CD4-positive, alpha-beta T cell (primary cell): ENCODE measurements at regions not wholly inside any gene's neighbourhood (a gene's known extent, or its start where the extent isn't known, plus 50 kb on each side); places are given as distances from the start of the nearest gene placed in this dataset.
"Not testable (repeated sequence)": the region's sequence is repeated elsewhere in the genome, so short reads cannot be mapped to it uniquely, and the experiment has no call there.

Source experiments
- ATAC-seq: fragments of 200-7000 bp; cut with Tn5 transposase; one replicate; pipeline ENCODE4 v1.10.0; 2022; ENCODE audit warnings: mild to moderate bottlenecking; ENCODE audit not compliant: poor library complexity
- CTCF ChIA-PET: fragments of 350-600 bp; sonication (Branson Sonifier 250); formaldehyde crosslinking; loops from one replicate; lab custom pipeline; 2021; ENCODE audit warnings: antibody characterized with exemption, inconsistent platforms; lab: Charles Lee
- POLR2A ChIA-PET: fragments of 350-600 bp; sonication (Branson Sonifier 250); formaldehyde crosslinking; loops from one replicate; lab custom pipeline; 2021; ENCODE audit warnings: antibody characterized with exemption, inconsistent platforms; lab: Charles Lee
- DNase-seq, 14 experiments: peaks; one replicate each; pipeline ENCODE4 v3.0.0-alpha.2; 2013 to 2020; ENCODE audit warnings: mixed read lengths in 2 of 14
- H3K27ac ChIP-seq, 2 donors: one replicate each; pipeline versions ENCODE4 v1.5.1 to v1.7.0; 2013; ENCODE audit warnings: low read length in 2 of 2, low read depth in 1 of 2, mild to moderate bottlenecking in 1 of 2
- H3K27me3 ChIP-seq, 2 experiments: 1 replicate in 1 of 2; 2 replicates in 1 of 2; pipeline versions ENCODE4 v1.6.1 to v1.7.0; 2013; ENCODE audit warnings: low read length in 2 of 2, control low read depth in 1 of 2, mild to moderate bottlenecking in 1 of 2, moderate library complexity in 1 of 2; ENCODE audit not compliant: insufficient read depth in 2 of 2, control insufficient read depth in 1 of 2
- H3K36me3 ChIP-seq: one replicate; pipeline ENCODE4 v1.6.1; 2013; ENCODE audit warnings: low read length, control low read depth; ENCODE audit not compliant: insufficient read depth
- H3K4me1 ChIP-seq: one replicate; pipeline ENCODE4 v1.6.1; 2013; ENCODE audit warnings: low read length, control low read depth; ENCODE audit not compliant: insufficient read depth
- H3K4me3 ChIP-seq: one replicate; pipeline ENCODE4 v1.5.1; 2013; ENCODE audit warnings: mild to moderate bottlenecking, low read length, moderate library complexity
- H3K9me3 ChIP-seq, 2 experiments: 1 replicate in 1 of 2; 2 replicates in 1 of 2; pipeline versions ENCODE4 v1.6.1 to v1.7.0; 2013; ENCODE audit warnings: low read length in 2 of 2, mild to moderate bottlenecking in 2 of 2, control low read depth in 1 of 2, moderate library complexity in 1 of 2; ENCODE audit not compliant: control insufficient read depth in 1 of 2, insufficient read depth in 1 of 2
- H3K27ac Mint-ChIP-seq: one replicate; pipeline ENCODE4 v1.8.0; 2020; ENCODE audit warnings: mixed read lengths
- H3K27me3 Mint-ChIP-seq: one replicate; pipeline ENCODE4 v1.8.0; 2021; ENCODE audit warnings: mixed read lengths
- H3K36me3 Mint-ChIP-seq: one replicate; pipeline ENCODE4 v1.8.0; 2021; ENCODE audit warnings: low read depth, mixed read lengths
- H3K4me1 Mint-ChIP-seq: one replicate; pipeline ENCODE4 v1.8.0; 2021; ENCODE audit warnings: low read depth, mixed read lengths
- H3K4me3 Mint-ChIP-seq: one replicate; pipeline ENCODE4 v1.8.0; 2020; ENCODE audit warnings: mild to moderate bottlenecking, mixed read lengths
- H3K9me3 Mint-ChIP-seq: one replicate; pipeline ENCODE4 v1.8.0; 2020; ENCODE audit warnings: mixed read lengths
- intact Hi-C, 2 experiments: fragments of 100-400 bp; cut with DNase I in 1 of 2; cut with micrococcal nuclease in 1 of 2; formaldehyde crosslinking; loops; one replicate each; pipeline versions ENCODE4 v1.15.1 to v1.9.0; 2023 to 2025; cut with DNase I, micrococcal nuclease
- TF ChIP-seq, protein P1 (sequence below): fragments of 200-600 bp; IDR thresholded peaks from one replicate; pipeline ENCODE4 v1.8.0; 2022; ENCODE audit warnings: antibody characterized with exemption, mild to moderate bottlenecking

- no peak for ATAC-seq
- Histone ChIP-seq H3K27ac (no peak overlapping the region), H3K4me1 (peaks cover 7% of the 10 kb centered on the region), H3K9me3 (no peaks in the 10 kb centered on the region), H3K4me3 (no peak overlapping the region), H3K36me3 (no peaks in the 10 kb centered on the region), H3K27me3 (peaks cover 4 to 15% of the 10 kb centered on the region in 2 experiments)
- Mint-ChIP-seq H3K27ac (peak overlapping the region; percentile 24), H3K9me3 (peaks cover 3% of the 10 kb centered on the region), H3K4me1 (peaks cover 16% of the 10 kb centered on the region), H3K36me3 (peaks cover 8% of the 10 kb centered on the region), H3K4me3 (peak overlapping the region; percentile 54), H3K27me3 (peaks cover 29% of the 10 kb centered on the region)
- CTCF ChIA-PET = no interaction called here
- POLR2A ChIA-PET = no interaction called here
- TF ChIP-seq, protein P1, sequence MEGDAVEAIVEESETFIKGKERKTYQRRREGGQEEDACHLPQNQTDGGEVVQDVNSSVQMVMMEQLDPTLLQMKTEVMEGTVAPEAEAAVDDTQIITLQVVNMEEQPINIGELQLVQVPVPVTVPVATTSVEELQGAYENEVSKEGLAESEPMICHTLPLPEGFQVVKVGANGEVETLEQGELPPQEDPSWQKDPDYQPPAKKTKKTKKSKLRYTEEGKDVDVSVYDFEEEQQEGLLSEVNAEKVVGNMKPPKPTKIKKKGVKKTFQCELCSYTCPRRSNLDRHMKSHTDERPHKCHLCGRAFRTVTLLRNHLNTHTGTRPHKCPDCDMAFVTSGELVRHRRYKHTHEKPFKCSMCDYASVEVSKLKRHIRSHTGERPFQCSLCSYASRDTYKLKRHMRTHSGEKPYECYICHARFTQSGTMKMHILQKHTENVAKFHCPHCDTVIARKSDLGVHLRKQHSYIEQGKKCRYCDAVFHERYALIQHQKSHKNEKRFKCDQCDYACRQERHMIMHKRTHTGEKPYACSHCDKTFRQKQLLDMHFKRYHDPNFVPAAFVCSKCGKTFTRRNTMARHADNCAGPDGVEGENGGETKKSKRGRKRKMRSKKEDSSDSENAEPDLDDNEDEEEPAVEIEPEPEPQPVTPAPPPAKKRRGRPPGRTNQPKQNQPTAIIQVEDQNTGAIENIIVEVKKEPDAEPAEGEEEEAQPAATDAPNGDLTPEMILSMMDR = no peak
- peak in 1 of 14 experiments; percentile 8 for DNase-seq
- intact Hi-C loops = loop anchor here in 1 of 2 experiments (5.0 to 10.0 kb wide), 2 partner anchors 245 to 317 kb away; partner anchors contain the start of gene SEC24D
These were observed 95.6 kb upstream of the METTL14 start for GRCh38 chr4:118589471-118590055.

DNA sequence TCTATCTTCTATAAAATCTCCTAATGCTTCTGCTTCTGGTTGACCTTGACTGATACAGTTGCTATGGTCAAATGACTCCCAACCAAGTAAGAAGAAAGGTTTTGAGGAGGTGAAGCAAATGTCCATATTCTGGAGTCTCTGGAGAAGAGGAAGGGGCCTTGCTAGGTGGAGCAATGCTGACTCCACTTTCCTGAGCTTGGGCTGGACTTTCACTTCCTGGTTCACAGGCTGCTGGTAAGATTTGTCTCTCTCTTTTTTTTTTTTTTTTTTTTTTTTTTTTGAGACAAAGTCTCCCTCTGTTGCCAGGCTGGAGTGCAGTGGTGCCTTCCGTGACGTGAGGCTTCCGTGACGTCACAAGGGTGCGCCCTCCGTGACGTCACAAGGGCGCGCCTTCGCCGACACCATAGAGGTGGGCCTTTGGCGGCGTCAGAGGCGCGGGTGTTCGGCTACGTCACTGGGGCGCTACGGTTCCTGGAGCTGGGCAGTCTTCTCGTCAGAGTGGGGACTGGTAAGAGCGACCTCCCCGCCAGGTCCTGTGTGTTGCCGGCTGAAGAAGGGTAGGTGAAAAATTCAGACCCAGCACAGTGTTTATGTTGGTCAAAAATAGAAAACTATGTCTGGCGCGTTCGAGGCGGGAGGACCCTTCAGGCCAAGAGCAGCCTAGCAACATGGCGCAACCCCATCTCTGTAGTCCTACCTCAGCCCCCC lies 93.7 kb upstream of the METTL14 start:
- H3K27me3 Mint-ChIP-seq = peaks cover 20% of the 10 kb centered on the region

DNA sequence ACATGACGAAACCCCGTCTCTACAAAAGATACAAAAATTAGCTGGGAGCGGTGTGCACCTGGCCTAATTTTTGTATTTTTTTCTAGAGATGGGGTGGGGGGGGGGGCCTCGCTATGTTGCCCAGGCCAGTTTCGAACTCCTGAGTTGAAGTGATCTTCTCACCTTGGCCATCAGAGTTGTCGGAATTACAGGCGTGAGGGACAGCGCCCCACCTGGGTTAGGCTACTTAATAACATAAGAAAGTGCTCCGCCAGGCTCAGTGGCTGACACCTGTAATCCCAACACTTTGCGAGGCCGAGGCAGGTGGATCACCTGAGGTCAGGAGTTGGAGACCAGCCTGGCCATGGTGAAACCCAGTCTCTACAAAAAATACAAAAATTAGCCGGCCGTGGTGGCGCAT lies 92.9 kb upstream of the METTL14 start:
- H3K27me3 ChIP-seq, H3K36me3 Mint-ChIP-seq, H3K9me3 ChIP-seq, H3K4me1 ChIP-seq, intact Hi-C loops, H3K36me3 ChIP-seq, H3K4me3 Mint-ChIP-seq, H3K9me3 Mint-ChIP-seq, ATAC-seq: not testable (repeated sequence)
- DNase-seq = peak in 1 of 14 experiments; percentile 24
- H3K27me3 Mint-ChIP-seq = peaks cover 13% of the 10 kb centered on the region
- H3K4me1 Mint-ChIP-seq = peaks cover 16% of the 10 kb centered on the region
- peak overlapping the region; percentile 58 for H3K4me3 ChIP-seq
- CTCF ChIA-PET = interaction anchor here (0.8 kb wide), 1 partner anchor 14 kb away, joined by 4 read pairs; no protein-coding TSS in a partner anchor
- peak overlapping the region; percentile 100 for H3K27ac Mint-ChIP-seq
- POLR2A ChIA-PET = interaction anchor here (2.1 kb wide), 1 partner anchor 93 kb away, joined by 11 read pairs; the partner anchor contains the start of gene METTL14
- peak overlapping the region; percentile 70 to 83 for H3K27ac ChIP-seq

More for the DNA sequence above, 93.7 kb upstream of the METTL14 start:
- H3K9me3 Mint-ChIP-seq, H3K9me3 ChIP-seq, H3K27me3 ChIP-seq, H3K36me3 ChIP-seq, H3K4me1 ChIP-seq, H3K36me3 Mint-ChIP-seq: not testable (repeated sequence)
- ATAC-seq = peak; percentile 89
- intact Hi-C loops = loop anchor here in 1 of 2 experiments (1.0 kb wide), 1 partner anchor 310 kb away; no protein-coding TSS in a partner anchor
- POLR2A ChIA-PET = interaction anchor here (0.6 to 2.1 kb wide), 2 partner anchors 93 to 322 kb away, joined by 4 to 11 read pairs; partner anchors contain the start of gene METTL14
- CTCF ChIA-PET = interaction anchor here (0.8 kb wide), 1 partner anchor 13 kb away, joined by 4 read pairs; no protein-coding TSS in a partner anchor
- DNase-seq = peak; percentile 83 to 98 (median 94)
- H3K4me1 Mint-ChIP-seq = peaks cover 16% of the 10 kb centered on the region
- peak overlapping the region; percentile 58 for H3K4me3 ChIP-seq
- H3K27ac ChIP-seq = peak overlapping the region; percentile 73 to 83
- H3K4me3 Mint-ChIP-seq = peak overlapping the region; percentile 91
- H3K27ac Mint-ChIP-seq = peak overlapping the region; percentile 100

DNA sequence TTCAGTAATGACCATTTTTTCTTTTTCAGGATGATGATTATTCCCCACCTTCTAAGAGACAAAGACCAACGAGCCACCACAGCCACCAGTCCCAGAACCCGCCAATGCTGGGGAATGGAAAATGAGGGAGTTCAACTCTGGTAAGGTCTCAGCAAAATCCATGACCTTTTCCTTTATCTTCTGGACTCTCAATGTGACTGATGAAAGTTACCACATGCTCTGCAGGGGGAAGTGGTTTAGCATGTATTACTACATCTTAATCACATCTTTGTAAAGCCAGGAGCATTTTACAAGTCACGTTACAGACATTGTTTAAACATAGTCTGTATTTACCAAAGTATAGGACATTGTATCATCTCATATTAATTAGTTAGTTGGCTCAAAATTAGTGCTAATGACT lies 89.3 kb upstream of the METTL14 start:
- H3K27ac ChIP-seq, H3K9me3 Mint-ChIP-seq, intact Hi-C loops, H3K27me3 Mint-ChIP-seq, POLR2A ChIA-PET, H3K27me3 ChIP-seq, H3K4me3 ChIP-seq, H3K4me3 Mint-ChIP-seq, DNase-seq, H3K27ac Mint-ChIP-seq, H3K36me3 ChIP-seq, CTCF ChIA-PET, H3K9me3 ChIP-seq, ATAC-seq, H3K4me1 ChIP-seq: not testable (repeated sequence)
- peaks cover 11% of the 10 kb centered on the region for H3K4me1 Mint-ChIP-seq
- peaks cover 12% of the 10 kb centered on the region for H3K36me3 Mint-ChIP-seq

GRCh38 chr4:118625097-118625496 lies 60.1 kb upstream of the METTL14 start:
- H3K36me3 ChIP-seq, H3K9me3 ChIP-seq, H3K27ac Mint-ChIP-seq, ATAC-seq, H3K27ac ChIP-seq, H3K4me1 ChIP-seq, H3K4me3 Mint-ChIP-seq, POLR2A ChIA-PET, H3K27me3 Mint-ChIP-seq, CTCF ChIA-PET, H3K4me3 ChIP-seq, DNase-seq, intact Hi-C loops, H3K9me3 Mint-ChIP-seq, H3K27me3 ChIP-seq, H3K4me1 Mint-ChIP-seq: not testable (repeated sequence)
- H3K36me3 Mint-ChIP-seq = peaks cover 14% of the 10 kb centered on the region

- H3K27ac ChIP-seq, H3K27me3 ChIP-seq, H3K27ac Mint-ChIP-seq, intact Hi-C loops, H3K4me3 ChIP-seq, H3K4me1 ChIP-seq, H3K4me1 Mint-ChIP-seq, H3K9me3 ChIP-seq, H3K36me3 ChIP-seq, ATAC-seq, POLR2A ChIA-PET, CTCF ChIA-PET, H3K27me3 Mint-ChIP-seq, H3K4me3 Mint-ChIP-seq, H3K9me3 Mint-ChIP-seq: not testable (repeated sequence)
- H3K36me3 Mint-ChIP-seq = peaks cover 34% of the 10 kb centered on the region
- DNase-seq = peak in 1 of 14 experiments; percentile 13
These were observed 55.5 kb upstream of the METTL14 start for GRCh38 chr4:118629697-118630096.
